HG03520 (cell line): ENCODE measurements at regions not wholly inside any gene's neighbourhood (a gene's known extent, or its start where the extent isn't known, plus 50 kb on each side); places are given as distances from the start of the nearest gene placed in this dataset.
"Not testable (repeated sequence)": the region's sequence is repeated elsewhere in the genome, so short reads cannot be mapped to it uniquely, and the experiment has no call there.

ENCODE experiments used
- ATAC-seq: cut with Tn5 transposase; IDR thresholded peaks from one replicate; pipeline ENCODE4 v1.9.1; 2021; ENCODE audit warnings: mild to moderate bottlenecking, moderate library complexity; ENCODE audit not compliant: unreplicated experiment

DNA sequence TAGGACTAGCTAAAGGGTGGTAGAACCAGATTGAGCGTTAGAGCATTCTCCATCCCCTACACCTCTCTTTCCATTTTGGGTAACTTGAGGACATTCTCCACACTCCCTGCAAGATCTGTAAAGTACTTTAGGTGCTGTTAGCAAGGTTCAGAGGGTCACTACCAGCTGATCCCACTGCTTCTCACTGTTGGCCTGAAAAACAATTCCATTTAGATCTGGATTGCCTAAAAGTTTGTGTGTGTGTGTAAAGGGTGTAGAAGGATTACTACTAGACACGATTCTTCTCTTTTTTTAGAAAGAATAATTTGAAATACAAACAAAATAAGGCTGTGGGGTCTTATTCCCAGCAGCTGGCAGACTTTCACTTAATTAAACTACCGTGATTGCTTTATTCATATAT lies 95.1 kb upstream of the TMEM178A start:
- no peak for ATAC-seq

DNA sequence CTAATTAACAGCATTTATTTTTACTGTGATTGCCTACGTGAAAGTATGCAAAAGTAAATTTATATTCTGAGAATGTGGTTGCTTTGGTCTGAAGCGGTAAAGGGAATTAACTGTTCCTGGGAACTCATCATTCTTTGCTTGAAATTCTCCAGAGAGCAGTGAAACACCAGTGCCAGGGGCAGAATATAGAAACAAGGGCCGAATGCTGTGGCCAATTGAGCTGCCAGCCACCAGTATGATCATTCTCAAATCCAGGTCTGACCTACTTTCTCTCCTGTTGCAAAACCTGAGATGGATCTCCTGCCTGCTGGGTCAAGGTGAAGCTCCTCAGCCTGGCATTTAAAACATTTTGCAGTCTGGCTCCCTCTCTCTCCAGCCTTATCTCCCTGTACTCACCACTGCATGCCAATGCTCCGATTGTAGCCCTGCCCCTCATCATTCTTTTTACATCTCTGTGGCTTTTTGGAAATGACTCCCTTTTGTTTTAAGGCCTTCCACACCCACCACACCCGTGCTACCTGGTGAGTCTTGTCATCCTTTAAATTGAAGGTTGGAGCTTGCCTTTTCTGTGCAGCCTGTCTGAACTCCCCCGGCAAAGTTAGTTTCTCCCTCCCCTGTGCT lies 94.5 kb upstream of the TMEM178A start:
- ATAC-seq, result no peak

- ATAC-seq, result no peak
These were observed 92.4 kb upstream of the TMEM178A start for GRCh38 chr2:39573276-39573675.

DNA sequence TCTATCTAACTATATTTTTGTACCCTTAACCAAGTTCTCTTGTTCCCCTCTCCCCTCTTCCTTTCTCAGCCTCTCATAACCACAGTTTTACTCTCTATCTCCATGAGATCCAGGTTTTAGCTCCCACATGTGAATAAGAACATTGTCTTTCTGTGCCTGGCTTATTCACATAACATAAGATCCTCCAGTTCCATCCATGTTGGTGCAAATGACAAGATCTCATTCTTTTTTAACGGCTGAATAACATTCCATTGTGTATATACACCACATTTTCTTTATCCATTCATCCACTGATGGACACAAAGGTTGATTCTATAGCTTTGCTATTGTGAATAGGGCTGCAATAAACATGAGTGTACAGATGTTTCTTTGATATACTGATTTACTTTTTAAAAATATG lies 83.9 kb upstream of the TMEM178A start:
- ATAC-seq, result no peak

GRCh38 chr2:39583213-39583612 lies 82.5 kb upstream of the TMEM178A start:
- ATAC-seq, result no peak

- no peak for ATAC-seq
These were observed 81.9 kb upstream of the TMEM178A start for GRCh38 chr2:39583781-39584180.

GRCh38 chr2:39584283-39584965 lies 81.3 kb upstream of the TMEM178A start:
- ATAC-seq, result no peak

DNA sequence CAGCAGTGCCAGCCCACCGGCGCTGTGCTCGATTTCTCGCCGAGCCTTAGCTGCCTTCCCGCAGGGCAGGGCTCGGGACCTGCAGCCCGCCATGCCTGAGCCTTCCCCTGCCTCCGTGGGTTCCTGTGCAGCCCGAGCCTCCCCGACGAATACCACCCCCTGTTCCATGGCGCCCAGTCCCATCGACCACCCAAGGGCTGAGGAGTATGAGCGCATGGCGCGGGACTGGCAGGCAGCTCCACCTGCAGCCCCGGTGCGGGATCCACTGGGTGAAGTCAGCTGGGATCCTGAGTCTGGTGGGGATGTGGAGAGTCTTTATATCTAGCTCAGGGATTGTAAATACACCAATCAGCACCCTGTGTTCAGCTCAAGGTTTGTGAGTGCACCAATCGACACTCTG lies 80.2 kb upstream of the TMEM178A start:
- not testable (repeated sequence) for ATAC-seq

GRCh38 chr2:39587168-39587567 lies 78.5 kb upstream of the TMEM178A start:
- no peak for ATAC-seq

DNA sequence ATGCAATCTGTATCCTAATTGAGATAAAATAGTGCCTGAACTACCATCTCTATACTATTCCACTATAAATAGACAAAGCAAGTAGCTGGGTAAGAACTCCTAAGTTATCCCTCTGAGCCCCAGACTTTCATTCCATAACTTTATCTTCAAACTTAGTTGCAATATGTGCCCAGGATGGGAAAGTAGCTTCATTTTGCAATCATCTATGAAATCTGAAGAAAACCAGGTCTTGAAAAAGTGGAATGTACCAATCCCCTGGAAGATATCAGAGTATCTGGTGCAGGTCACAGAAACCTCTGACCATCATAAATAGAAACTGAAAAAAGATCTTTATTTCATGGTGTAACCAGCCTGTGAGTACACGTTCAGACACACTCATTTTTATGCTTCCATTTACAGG lies 78.1 kb upstream of the TMEM178A start:
- ATAC-seq, result no peak

DNA sequence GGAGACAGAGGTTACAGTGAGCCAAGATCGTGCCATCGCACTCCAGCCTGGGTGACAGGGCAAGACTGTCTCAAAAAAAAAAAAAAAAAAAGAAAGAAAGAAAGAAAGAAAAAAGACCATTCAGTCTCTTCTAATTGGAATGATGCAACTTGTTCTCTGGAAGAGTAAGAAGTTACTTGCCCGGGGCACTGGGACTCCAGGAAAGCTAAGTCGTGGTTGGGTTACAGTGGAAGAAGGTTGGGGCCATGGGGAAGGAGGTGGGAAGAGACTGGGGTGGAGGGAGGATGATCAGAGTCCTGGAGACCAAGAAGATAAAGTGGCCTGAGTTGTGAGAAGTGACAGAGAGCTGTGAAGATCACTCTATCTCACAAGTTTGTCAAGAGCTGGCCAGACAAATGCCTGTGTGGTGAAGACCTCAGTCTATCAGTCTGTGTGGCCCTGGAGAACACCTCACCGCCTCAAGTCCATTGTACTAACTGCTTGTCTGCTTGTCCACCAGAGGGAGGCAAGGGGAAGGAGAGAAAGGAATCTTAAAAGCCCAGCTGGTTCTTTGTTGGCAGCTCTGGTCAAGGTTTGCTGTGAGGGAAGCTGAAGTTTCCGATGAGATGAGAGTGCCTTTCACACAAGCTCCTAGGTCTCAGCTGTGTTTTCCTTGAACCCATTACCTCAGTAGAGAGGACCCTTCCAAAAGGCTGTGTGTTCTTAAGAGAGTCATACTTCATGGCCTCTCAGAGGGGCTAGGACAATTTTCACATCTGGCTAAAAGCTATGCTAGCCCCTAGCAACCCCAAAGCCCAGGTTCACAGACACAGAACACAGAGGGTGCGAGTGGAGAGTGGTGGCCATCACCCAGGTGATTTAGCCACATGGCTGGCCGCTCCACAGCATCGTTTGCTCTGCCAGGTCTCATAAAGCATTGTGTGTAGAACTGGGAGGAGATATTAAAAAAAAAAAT lies 72.0 kb upstream of the TMEM178A start:
- no peak for ATAC-seq

DNA sequence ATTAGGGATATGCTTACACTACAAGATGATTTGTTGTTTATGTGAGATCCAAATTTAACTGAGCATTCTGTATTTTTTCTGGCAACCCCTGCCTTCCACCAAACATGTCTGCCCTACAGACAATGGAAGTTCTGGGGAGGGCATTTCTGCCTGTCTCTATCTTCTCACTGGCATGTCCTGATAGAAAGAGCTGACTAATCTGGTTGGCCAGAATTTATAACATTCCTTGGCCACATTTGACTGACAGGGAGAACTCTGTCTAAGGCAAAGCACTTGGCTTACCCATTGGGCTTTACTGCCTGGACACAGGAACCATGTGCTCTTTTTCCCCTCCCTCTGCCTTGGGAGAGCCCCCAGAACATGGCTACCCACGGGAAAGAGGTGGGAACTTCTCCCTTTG lies 70.6 kb upstream of the TMEM178A start:
- no peak for ATAC-seq

GRCh38 chr2:39597314-39597713 lies 68.4 kb upstream of the TMEM178A start:
- ATAC-seq, result no peak

GRCh38 chr2:39602616-39603015 lies 63.1 kb upstream of the TMEM178A start:
- ATAC-seq, result no peak

GRCh38 chr2:39603436-39603835 lies 62.3 kb upstream of the TMEM178A start:
- no peak for ATAC-seq

DNA sequence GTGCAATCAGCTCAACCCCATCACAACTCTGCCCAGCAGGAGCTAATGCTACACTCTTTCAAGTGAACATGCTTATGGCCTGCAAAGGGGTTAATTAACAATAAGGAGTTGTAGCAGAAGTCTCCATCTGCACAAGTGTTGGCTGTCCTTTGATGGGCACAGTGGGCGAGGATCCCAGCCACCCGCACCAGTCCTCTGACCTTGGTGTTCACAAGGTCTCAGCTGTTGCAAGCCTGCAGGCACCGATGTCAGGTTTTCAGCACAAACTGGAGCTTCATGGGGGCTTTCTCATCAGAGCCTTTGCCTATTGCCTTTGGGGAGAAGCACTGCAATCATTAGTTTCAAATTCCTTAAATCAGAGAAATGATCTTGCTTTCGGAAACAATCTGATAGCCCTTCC lies 60.9 kb upstream of the TMEM178A start:
- no peak for ATAC-seq

- ATAC-seq, result no peak
These were observed 59.1 kb upstream of the TMEM178A start for GRCh38 chr2:39606585-39606984.

GRCh38 chr2:39607538-39608262 lies 58.0 kb upstream of the TMEM178A start:
- no peak for ATAC-seq

DNA sequence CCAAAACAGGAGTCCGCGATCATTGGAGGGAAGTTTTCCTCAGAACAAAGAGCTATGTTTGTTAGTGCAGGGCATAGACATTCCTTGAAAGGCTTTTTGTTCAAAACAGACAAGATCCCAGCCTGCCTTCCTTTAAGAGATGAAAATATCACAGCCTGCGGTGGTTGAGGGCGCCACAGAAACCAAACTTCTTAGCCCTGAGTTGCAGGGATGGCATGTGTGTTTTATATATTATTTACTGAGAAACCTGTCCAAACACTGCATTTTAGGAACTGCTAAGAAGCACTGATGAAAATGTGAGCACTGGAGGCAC lies 57.5 kb upstream of the TMEM178A start:
- ATAC-seq, result no peak

- no peak for ATAC-seq
These were observed 56.9 kb upstream of the TMEM178A start for GRCh38 chr2:39608686-39609441.

- no peak for ATAC-seq
These were observed 55.8 kb upstream of the TMEM178A start for GRCh38 chr2:39609917-39610316.
